Epithelial cell of proximal tubule (primary cell): ENCODE measurements at regions not wholly inside any gene's neighbourhood (a gene's known extent, or its start where the extent isn't known, plus 50 kb on each side); places are given as distances from the start of the nearest gene placed in this dataset.

Experiments
- DNase-seq: peaks from one replicate; pipeline ENCODE4 v3.0.0-alpha.2; 2011; ENCODE audit warnings: low read depth
- H3K4me3 ChIP-seq: 2 replicates; pipeline ENCODE4 v1.5.1; 2011; ENCODE audit warnings: low read depth, mild to moderate bottlenecking, low read length
- TF ChIP-seq, protein P1 (sequence below): conservative IDR thresholded peaks from 2 replicates; pipeline ENCODE4 v1.5.1; 2012; ENCODE audit warnings: low read depth, mild to moderate bottlenecking, low read length

DNA sequence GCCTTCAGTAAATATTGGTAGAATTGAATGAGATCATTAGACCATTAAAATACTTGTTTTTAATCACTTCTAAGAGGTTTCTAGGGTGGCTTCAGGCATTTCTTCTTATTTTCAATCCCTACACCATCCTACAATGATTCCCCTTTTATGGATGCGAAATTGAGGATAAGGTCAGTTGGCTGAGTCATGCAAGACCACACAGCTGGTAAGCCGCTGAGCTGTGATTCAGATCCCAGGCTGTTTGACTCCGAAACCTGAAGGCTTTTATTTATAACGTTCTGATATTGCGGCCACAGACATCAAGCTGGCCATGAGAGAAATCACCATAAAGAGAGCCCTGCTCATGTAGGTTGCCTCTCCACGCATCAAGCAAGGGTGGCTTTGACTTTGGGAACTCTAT is 133.4 kb downstream of the VAPA start:
- DNase-seq = no peak

DNA sequence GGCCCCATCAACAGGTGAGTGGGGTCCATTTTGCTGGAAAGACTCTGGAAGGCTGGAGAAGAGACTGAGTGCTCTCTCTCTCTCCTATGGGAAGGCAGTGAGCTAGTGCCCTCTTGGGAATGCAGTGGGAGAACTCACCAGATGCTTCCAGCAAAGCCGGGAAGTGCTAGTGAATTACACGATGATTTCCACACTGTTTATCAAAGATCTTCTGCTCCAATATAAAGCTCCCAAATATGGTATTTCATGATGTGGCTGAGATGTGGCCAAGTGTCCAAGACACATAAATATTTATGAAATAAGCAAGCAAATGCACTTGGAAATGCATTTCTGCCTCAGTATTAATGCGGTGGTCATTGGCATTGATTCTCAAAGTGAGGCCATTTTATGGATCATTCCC is 135.9 kb downstream of the VAPA start:
- DNase-seq = no peak
- TF ChIP-seq, protein P1, sequence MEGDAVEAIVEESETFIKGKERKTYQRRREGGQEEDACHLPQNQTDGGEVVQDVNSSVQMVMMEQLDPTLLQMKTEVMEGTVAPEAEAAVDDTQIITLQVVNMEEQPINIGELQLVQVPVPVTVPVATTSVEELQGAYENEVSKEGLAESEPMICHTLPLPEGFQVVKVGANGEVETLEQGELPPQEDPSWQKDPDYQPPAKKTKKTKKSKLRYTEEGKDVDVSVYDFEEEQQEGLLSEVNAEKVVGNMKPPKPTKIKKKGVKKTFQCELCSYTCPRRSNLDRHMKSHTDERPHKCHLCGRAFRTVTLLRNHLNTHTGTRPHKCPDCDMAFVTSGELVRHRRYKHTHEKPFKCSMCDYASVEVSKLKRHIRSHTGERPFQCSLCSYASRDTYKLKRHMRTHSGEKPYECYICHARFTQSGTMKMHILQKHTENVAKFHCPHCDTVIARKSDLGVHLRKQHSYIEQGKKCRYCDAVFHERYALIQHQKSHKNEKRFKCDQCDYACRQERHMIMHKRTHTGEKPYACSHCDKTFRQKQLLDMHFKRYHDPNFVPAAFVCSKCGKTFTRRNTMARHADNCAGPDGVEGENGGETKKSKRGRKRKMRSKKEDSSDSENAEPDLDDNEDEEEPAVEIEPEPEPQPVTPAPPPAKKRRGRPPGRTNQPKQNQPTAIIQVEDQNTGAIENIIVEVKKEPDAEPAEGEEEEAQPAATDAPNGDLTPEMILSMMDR = no peak
- H3K4me3 ChIP-seq = no peak overlapping the region

More for the DNA sequence above, 133.4 kb downstream of the VAPA start:
- TF ChIP-seq, protein P1 = no peak
- H3K4me3 ChIP-seq = no peak overlapping the region

DNA sequence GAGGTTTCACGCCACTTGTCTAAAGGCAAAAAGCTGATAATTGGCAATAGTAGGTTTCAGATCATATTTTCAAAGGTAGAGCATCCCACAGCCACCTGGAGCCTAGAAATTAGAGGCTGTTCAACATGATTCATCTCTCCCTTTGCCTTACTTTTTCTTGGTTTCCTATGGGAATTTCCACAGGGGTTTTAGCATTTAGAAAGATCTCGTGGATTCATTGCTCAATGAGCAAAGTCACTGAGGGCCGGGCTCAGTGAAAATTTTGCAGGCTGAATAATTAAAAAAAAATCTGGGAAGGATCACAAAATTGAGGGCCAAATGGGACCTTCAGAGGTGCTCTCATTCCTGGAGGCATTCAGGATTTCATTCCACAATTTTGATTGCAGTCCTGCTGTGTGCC is 137.1 kb downstream of the VAPA start:
- TF ChIP-seq, protein P1 = no peak
- no peak for DNase-seq
- no peak overlapping the region for H3K4me3 ChIP-seq

DNA sequence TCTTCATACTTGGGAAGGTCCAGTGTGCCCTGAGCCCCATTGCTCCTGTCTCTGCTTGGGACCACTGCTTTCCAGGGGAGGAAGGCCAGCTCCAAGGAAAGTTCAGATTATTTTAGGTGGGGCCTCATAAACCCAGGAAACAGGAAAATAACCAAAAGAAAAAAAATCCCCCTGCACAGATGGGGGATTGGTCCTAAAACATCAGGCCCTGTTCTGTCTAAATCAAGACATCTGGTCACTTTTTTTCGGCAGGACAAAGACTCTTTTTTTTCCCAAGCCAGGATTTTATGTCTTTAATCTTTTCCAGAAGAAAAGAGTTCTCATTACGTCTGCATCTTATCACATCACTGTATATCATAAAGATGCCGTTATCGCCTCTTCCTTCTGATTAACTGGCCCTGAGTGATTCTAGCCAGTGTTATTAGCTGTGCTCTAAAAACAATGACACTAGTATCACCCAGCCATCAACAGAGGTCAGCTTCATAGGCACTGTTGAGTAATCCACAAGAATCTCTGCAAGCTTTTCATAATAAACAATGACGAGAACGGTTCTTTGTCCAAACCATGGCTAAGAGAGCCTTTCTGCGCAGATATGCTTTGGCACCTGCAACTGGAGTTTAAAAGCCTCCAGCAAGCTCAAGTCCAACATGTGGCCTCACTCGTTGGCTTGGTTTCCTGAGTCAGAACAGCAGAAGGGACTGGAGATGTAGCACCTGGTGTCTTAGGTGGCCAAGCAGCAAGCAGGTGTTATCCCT is 138.2 kb downstream of the VAPA start:
- TF ChIP-seq, protein P1 = no peak
- DNase-seq = no peak
- no peak overlapping the region for H3K4me3 ChIP-seq

DNA sequence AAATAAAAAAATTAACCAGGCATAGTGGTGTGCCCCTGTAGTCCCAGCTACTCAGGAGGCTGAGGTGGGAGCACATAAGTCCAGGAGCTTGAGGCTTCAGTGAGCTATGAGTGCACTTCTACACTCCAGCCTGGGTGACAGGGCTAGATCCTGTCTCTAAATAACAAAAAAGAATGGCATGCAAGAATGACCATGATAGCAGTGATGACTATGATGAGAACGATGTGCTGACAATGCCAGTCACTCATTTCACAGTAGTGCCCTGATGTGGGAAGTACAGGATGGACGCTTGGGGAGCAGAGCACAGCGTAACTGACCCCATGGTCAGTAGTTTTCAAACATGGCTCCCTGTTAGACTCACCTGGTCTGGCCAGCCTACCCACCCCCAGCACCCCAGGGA is 139.1 kb downstream of the VAPA start:
- DNase-seq = no peak
- TF ChIP-seq, protein P1 = no peak
- H3K4me3 ChIP-seq = no peak overlapping the region

DNA sequence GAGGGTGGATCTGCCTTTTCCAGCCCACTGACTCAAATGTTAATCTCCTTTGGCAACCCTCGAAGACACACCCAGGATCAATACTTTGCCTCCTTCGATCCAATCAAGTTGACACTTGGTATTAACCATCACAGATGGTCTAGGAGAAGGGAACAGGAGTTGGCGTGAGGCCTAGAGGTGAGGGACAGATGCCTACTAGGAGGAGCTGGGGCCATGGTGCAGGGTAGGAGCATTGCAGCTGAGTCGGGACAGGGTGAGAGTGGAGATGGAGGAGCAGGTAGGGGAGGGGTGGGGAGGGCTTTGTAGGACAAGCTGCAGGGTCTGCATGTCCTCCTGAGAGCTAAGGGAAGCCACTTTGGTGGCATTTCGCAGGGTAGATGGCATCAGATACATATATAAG is 140.0 kb downstream of the VAPA start:
- H3K4me3 ChIP-seq = no peak overlapping the region
- TF ChIP-seq, protein P1 = no peak
- DNase-seq = no peak

DNA sequence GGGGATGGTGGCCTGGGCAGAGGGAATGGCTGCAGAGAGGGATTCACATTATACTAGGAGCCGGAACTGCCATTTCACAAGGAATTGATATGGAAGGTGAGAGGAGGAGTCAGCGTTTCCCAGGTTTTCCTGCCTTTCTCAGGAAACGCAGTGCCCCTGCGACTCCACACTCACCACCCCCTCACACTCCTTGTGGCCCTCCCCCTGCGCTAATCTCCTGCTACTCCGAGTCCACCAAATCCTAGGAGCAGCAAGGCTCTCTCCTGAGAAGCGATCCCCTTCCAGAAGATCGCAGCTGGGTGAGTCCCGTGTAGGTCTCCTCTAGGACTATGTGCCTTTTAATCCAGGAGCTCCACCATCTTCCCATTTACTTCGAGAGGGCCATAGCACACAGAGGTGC is 140.6 kb downstream of the VAPA start:
- no peak overlapping the region for H3K4me3 ChIP-seq
- TF ChIP-seq, protein P1 = no peak
- no peak for DNase-seq
